CD4-positive, alpha-beta T cell (primary cell): ENCODE measurements at regions not wholly inside any gene's neighbourhood (a gene's known extent, or its start where the extent isn't known, plus 50 kb on each side); places are given as distances from the start of the nearest gene placed in this dataset.

Source experiments
- ATAC-seq: fragments of 200-7000 bp; cut with Tn5 transposase; one replicate; pipeline ENCODE4 v1.10.0; 2022; ENCODE audit warnings: mild to moderate bottlenecking; ENCODE audit not compliant: poor library complexity
- CTCF ChIA-PET: fragments of 350-600 bp; sonication (Branson Sonifier 250); formaldehyde crosslinking; loops from one replicate; lab custom pipeline; 2021; ENCODE audit warnings: antibody characterized with exemption, inconsistent platforms; lab: Charles Lee
- POLR2A ChIA-PET: fragments of 350-600 bp; sonication (Branson Sonifier 250); formaldehyde crosslinking; loops from one replicate; lab custom pipeline; 2021; ENCODE audit warnings: antibody characterized with exemption, inconsistent platforms; lab: Charles Lee
- DNase-seq, 14 experiments: peaks; one replicate each; pipeline ENCODE4 v3.0.0-alpha.2; 2013 to 2020; ENCODE audit warnings: mixed read lengths in 2 of 14
- H3K27ac ChIP-seq, 2 donors: one replicate each; pipeline versions ENCODE4 v1.5.1 to v1.7.0; 2013; ENCODE audit warnings: low read length in 2 of 2, low read depth in 1 of 2, mild to moderate bottlenecking in 1 of 2
- H3K27me3 ChIP-seq, 2 experiments: 1 replicate in 1 of 2; 2 replicates in 1 of 2; pipeline versions ENCODE4 v1.6.1 to v1.7.0; 2013; ENCODE audit warnings: low read length in 2 of 2, control low read depth in 1 of 2, mild to moderate bottlenecking in 1 of 2, moderate library complexity in 1 of 2; ENCODE audit not compliant: insufficient read depth in 2 of 2, control insufficient read depth in 1 of 2
- H3K36me3 ChIP-seq: one replicate; pipeline ENCODE4 v1.6.1; 2013; ENCODE audit warnings: low read length, control low read depth; ENCODE audit not compliant: insufficient read depth
- H3K4me1 ChIP-seq: one replicate; pipeline ENCODE4 v1.6.1; 2013; ENCODE audit warnings: low read length, control low read depth; ENCODE audit not compliant: insufficient read depth
- H3K4me3 ChIP-seq: one replicate; pipeline ENCODE4 v1.5.1; 2013; ENCODE audit warnings: mild to moderate bottlenecking, low read length, moderate library complexity
- H3K9me3 ChIP-seq, 2 experiments: 1 replicate in 1 of 2; 2 replicates in 1 of 2; pipeline versions ENCODE4 v1.6.1 to v1.7.0; 2013; ENCODE audit warnings: low read length in 2 of 2, mild to moderate bottlenecking in 2 of 2, control low read depth in 1 of 2, moderate library complexity in 1 of 2; ENCODE audit not compliant: control insufficient read depth in 1 of 2, insufficient read depth in 1 of 2
- H3K27ac Mint-ChIP-seq: one replicate; pipeline ENCODE4 v1.8.0; 2020; ENCODE audit warnings: mixed read lengths
- H3K27me3 Mint-ChIP-seq: one replicate; pipeline ENCODE4 v1.8.0; 2021; ENCODE audit warnings: mixed read lengths
- H3K36me3 Mint-ChIP-seq: one replicate; pipeline ENCODE4 v1.8.0; 2021; ENCODE audit warnings: low read depth, mixed read lengths
- H3K4me1 Mint-ChIP-seq: one replicate; pipeline ENCODE4 v1.8.0; 2021; ENCODE audit warnings: low read depth, mixed read lengths
- H3K4me3 Mint-ChIP-seq: one replicate; pipeline ENCODE4 v1.8.0; 2020; ENCODE audit warnings: mild to moderate bottlenecking, mixed read lengths
- H3K9me3 Mint-ChIP-seq: one replicate; pipeline ENCODE4 v1.8.0; 2020; ENCODE audit warnings: mixed read lengths
- CTCF ChIP-seq: fragments of 200-600 bp; IDR thresholded peaks from one replicate; pipeline ENCODE4 v1.8.0; 2022; ENCODE audit warnings: antibody characterized with exemption, mild to moderate bottlenecking
- intact Hi-C, 2 experiments: fragments of 100-400 bp; cut with DNase I in 1 of 2; cut with micrococcal nuclease in 1 of 2; formaldehyde crosslinking; loops; one replicate each; pipeline versions ENCODE4 v1.15.1 to v1.9.0; 2023 to 2025; cut with DNase I, micrococcal nuclease

- POLR2A ChIA-PET, result no interaction called here
- CTCF ChIA-PET, result no interaction called here
- H3K27me3 Mint-ChIP-seq, result peaks cover 4% of the 10 kb centered on the region
- no peak overlapping the region for H3K27ac Mint-ChIP-seq
- Histone ChIP-seq H3K4me1 (no peaks in the 10 kb centered on the region), H3K9me3 (no peaks in the 10 kb centered on the region), H3K4me3 (no peak overlapping the region), H3K27me3 (no peaks in the 10 kb centered on the region), H3K36me3 (no peaks in the 10 kb centered on the region), H3K27ac (no peak overlapping the region)
- intact Hi-C loops, result no loop called here
- ATAC-seq (no peak), DNase-seq (no peak)
- no peak overlapping the region for H3K4me3 Mint-ChIP-seq
- H3K36me3 Mint-ChIP-seq, result no peaks in the 10 kb centered on the region
- H3K9me3 Mint-ChIP-seq, result no peaks in the 10 kb centered on the region
- no peak for TF ChIP-seq CTCF
- H3K4me1 Mint-ChIP-seq, result no peaks in the 10 kb centered on the region
Measured at GRCh38 chr4:14892563-14892962, 109.7 kb upstream of the CPEB2 start.

- no peaks in the 10 kb centered on the region for H3K27me3 ChIP-seq
- Mint-ChIP-seq H3K27ac (no peak overlapping the region), H3K36me3 (no peaks in the 10 kb centered on the region), H3K4me3 (no peak overlapping the region), H3K9me3 (no peaks in the 10 kb centered on the region), H3K27me3 (peaks cover 5% of the 10 kb centered on the region), H3K4me1 (no peaks in the 10 kb centered on the region)
- no peak overlapping the region for H3K27ac ChIP-seq
- intact Hi-C loops, result no loop called here
- TF ChIP-seq CTCF, result no peak
- ATAC-seq (no peak), DNase-seq (no peak)
- no peaks in the 10 kb centered on the region for H3K36me3 ChIP-seq
- POLR2A ChIA-PET, result no interaction called here
- no peak overlapping the region for H3K4me3 ChIP-seq
- CTCF ChIA-PET, result no interaction called here
- H3K4me1 ChIP-seq, result no peaks in the 10 kb centered on the region
- H3K9me3 ChIP-seq, result no peaks in the 10 kb centered on the region
Measured at GRCh38 chr4:14893713-14894112, 108.6 kb upstream of the CPEB2 start.

GRCh38 chr4:14894392-14895292 is 107.6 kb upstream of the CPEB2 start:
- ATAC-seq (no peak), DNase-seq (no peak)
- Mint-ChIP-seq H3K4me3 (no peak overlapping the region), H3K9me3 (no peaks in the 10 kb centered on the region), H3K4me1 (no peaks in the 10 kb centered on the region), H3K36me3 (no peaks in the 10 kb centered on the region), H3K27ac (no peak overlapping the region), H3K27me3 (peaks cover 5% of the 10 kb centered on the region)
- Histone ChIP-seq H3K36me3 (no peaks in the 10 kb centered on the region), H3K27ac (no peak overlapping the region), H3K27me3 (no peaks in the 10 kb centered on the region), H3K4me1 (no peaks in the 10 kb centered on the region), H3K9me3 (no peaks in the 10 kb centered on the region), H3K4me3 (no peak overlapping the region)
- TF ChIP-seq CTCF, result no peak
- CTCF ChIA-PET, result no interaction called here
- POLR2A ChIA-PET, result interaction anchor here (0.5 kb wide), 1 partner anchor 65 kb away, joined by 3 read pairs; no protein-coding TSS in a partner anchor
- intact Hi-C loops, result no loop called here
